NCI-H1930 (cell line): ENCODE measurements at regions not wholly inside any gene's neighbourhood (a gene's known extent, or its start where the extent isn't known, plus 50 kb on each side); places are given as distances from the start of the nearest gene placed in this dataset.
A peak's percentile ranks its signal among the peaks of the same experiment; 100 is the strongest.

ENCODE experiments used
- DNase-seq, 2 experiments: peaks; one replicate each; lab custom pipeline; 2025; lab: John Stamatoyannopoulos, UW

DNA sequence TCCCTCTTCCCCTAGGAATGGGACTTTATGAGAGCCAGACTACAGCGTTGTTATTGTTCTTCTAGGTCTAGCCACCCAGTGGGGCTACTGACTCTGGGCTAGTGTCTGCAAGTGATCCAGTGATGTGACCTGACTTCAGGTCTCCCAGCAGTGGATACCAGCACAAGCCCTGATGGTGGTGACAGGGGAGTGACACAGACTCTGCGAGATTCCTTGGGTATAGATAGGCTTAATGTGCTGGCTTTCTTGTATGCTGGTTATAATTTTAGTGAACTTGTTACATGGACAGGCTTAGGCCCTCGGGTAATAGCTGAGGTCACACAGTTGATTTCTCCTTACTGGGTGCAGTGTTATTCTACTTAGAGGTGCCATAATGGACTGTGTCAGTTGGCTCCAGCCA, 106.9 kb downstream of the TBC1D30 start:
- no peak for DNase-seq

DNA sequence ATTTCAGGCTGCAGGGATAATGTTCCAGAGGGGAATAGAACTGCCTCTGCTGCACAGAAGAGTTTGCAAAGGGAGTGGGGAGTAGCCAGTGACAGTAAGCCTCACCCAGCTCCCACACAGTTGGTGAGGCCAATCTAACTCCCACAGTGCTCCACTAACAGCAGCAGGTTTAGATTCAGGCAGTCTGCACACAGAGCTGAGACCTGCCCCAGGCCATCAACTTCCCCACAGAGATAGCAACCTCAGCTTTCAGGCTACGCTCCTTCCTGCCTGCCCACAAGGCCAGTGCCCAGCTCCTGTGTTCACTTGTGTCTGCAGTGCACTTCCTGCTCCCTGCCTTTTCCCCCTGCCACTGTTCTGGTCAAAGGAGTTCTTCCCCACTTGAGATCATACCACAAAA, 107.5 kb downstream of the TBC1D30 start:
- DNase-seq: no peak

DNA sequence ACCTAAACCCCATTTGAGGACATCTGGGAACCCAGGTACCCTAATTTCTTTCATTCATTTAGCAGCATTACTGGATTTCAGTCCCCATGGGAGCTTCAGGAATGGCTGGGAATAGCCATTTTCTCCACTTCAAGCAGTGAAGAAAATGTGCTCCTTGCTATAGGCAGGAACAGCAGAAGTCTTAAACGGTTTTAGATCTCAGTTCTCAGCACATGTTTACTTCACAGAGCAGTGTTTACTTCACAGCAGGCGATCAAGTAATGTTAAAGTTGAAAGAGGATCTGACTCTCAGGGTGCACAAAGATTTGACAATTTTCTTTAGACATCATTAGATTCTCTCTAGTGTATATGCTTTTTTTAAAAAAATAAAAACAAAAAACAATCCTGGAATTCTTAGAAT, 109.3 kb downstream of the TBC1D30 start:
- DNase-seq: no peak

DNA sequence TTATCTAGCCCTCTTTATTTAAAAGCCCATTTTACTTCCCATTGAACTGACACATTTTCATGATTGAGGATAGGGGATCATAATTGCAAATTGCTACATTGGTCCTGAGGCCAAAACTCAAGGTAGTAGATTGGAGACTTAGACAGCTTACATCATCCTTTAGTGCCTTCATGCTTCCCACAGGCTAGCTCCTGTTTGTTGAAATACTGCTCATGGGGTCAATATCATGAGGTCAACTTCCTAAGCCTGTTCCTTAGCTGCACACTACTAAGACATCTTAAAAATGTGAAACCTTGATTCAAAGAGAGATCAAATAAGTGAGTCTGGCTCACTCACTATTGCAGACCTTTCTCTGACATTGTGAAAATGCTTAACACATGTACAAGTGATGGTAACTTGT, 113.0 kb downstream of the TBC1D30 start:
- no peak for DNase-seq

DNA sequence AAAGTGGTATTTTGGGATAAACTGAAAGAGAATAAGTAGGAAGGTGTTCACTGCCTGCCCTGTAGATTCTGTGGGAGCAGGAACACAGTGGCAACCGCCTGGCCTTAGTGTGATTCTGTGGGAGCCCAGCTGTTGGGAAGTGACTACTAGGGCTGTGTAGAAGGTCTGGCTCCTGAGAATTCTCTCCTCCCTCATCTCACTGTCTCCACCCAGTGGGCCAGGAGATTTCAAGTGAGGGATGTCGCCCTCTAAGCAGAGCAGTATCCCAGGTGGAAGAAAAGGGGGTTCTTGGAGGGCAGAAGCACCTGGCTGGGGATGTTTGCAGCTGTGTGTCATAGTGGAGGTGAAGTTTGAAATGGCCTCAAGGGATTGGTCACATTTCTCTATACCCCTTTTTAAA, 113.7 kb downstream of the TBC1D30 start:
- DNase-seq: no peak

DNA sequence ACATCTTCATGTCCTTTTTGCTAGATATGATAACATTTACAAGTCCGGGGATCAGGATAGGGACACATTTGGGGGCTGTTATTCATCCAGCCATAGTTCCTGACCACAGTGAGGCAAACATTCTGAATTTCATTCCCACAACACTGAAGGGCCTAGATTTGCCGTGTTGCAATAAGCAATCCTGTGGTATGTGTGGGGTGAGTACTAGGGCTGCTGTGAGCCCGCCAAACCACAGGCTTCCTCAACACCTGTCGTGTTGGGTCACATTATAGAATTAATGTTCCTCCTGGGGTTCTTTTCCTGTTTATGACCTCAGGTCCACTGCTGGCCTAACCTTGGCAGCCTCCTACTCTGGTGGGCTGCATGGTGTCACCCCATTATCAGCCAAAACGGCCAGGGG, 119.2 kb downstream of the TBC1D30 start:
- DNase-seq: no peak

DNA sequence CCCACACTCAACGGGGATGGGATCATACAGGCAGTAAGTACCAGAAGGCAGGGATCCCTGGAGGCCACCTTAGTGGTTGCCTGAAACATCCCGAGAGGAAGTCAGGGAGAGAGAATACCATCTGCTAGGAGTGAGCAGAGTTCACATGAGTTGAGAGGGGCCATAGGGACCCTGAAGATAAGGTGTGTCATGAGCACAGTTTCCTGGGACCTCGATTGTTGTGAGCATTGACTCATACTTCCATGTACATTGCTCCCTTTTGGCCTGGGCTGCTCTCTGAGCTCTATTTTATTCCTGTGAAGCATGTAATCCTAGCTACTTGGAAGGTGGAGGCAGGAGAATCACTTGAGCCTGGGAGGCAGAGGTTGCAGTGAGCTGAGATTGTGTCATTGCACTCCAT, 120.5 kb downstream of the TBC1D30 start:
- DNase-seq: no peak

DNA sequence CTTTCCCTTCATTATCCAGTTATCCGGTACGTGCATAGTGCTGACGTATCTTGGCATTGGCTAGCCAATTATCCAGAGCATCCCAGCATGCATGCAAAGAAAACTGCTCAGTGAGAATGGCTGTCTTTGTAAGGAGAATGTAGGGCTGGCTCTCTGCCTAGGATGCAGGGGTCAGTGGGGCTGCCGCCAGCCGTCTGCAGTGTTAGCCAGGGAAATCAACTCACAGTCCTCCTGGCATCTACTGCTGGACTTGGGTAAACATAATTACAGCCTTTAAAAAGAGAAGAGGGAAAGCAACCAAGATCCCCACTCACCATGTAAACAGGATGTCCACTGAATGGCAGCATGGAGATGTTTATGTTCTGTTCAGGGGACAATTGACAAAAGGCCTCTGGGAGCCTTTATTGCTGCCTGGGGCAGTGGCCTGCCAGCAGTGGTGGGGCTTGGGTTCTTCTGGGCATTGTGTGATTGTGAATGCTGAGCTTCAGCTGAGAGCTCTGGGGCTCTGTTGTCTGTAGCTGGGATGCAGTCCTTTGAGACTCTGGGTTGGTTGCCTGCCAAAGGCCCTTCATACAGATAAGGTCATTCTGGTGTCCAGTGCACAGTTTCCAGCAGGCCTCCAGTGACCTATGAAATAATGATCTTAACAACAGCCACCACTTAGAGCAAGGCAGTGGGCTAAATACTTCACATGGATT, 121.8 kb downstream of the TBC1D30 start:
- peak; percentile 16 to 55 for DNase-seq

DNA sequence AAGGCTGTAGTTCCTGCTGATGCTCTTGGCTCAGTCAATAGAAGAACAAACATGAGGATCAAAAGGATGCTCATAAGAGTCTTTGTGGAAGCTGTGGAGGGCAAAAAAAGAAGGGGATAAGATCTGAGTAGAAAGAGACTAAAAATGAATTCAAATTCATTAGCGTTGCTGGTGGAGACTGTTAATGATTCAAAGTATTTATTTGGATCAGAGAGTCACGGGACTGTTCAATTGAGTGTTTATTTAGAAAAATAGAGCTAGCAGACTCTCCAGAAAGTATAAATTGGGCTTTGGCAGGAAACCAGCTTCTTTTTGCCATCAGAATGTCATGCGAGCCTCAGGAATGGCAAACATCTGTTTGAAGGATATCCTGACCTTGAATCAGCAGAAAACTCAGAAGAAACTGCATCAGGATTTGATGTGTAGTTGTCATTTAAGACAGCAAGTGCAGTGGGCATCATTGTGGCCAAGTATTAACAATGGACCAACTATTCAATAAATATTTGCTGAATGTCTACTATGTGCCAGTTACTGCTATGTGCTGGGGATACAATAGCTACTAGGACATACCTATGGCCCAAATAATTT, 126.4 kb downstream of the TBC1D30 start:
- DNase-seq: no peak

DNA sequence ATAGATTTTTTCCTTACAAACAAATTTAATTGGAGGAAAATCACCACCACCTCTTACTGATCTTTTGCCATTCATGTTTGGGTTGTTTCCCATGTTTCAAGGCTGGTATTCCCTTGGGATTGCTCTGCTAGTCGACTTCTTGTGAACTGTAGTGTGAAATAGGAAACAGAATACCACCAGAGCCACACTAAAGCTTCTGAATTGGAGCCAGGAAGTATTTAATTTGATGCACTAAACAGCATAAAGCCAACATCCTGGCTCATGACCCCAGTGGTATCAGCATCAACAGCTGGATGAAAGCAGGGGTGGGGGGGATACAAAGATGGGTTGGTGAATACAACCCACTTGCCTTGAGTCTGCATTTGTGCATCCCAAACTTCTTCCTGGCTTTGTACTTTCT, 127.5 kb downstream of the TBC1D30 start:
- no peak for DNase-seq

DNA sequence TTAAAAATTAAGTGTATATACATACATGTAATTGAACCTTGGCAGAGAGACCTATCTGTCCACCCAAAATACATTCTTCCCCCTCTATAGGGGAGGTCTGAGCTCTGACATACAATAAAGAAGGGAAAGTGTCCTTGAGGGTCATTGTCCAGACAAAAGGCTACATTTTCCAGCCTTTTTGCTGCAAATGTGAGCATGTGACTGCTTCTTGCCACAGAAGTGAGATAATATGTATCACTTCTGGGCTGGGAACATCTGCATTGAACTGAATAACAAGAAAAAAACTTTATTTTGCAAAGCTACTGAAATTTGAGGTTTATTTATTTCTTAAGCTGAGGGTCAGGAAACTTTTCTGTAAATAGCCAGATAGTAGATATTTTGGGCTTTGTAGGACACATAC, 131.3 kb downstream of the TBC1D30 start:
- no peak for DNase-seq

DNA sequence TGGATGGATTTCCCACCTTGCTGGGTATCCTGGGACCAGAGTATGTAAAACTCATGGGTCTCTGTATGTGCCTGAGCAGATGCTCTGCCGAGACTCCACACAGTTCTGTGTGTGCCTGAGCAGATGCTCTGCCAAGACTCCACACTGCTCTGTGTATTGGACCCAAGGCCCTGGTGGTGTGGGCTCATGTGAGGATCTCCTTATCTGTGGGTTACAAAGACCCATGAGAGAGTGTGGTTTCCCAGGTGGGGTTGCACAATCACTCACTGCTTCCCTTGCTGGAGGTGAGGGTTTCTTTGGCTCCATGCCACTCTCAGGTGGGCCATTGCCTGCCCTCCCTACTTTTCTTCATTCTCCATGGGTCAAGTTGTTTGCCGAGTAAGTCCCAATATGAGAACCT, 141.5 kb downstream of the TBC1D30 start:
- no peak for DNase-seq

DNA sequence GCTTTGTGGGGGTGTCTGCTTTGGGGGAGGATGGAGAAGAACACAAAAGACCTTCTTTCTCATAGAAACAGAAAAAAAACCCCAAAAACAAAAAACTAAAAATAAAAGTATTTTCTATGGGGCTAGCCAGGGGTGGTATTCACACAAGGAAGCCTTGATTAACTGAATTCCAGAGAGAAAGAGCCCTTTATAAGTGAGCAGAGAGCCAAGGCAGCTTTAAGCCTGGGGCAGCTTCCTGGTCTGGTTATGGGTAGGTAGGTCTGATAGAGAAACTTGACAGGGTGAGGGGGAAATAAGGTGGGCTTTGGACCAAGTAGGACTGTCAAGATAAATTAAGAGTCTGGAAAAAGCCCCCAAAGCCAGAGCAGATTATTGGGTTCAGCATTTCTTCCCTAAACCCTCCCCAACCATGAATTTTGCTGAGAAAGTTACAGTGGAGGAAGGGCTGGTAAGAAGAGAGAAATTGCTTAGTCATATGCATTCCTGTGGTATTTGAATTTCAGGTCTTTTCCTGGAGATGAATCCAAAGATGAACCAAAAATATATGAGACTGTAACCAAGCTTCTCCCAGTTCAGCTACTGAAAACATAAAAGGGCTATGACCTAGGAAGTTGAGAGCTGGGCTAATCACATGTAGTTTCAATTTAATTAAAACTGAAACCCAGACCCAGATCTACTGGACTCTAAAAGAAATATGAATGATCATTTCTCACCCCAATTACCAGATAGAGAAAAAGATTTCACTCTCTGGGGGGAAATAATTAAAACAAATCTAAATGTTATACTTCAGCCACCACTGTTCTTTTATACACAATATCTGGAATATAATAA, 144.8 kb downstream of the TBC1D30 start:
- no peak for DNase-seq

DNA sequence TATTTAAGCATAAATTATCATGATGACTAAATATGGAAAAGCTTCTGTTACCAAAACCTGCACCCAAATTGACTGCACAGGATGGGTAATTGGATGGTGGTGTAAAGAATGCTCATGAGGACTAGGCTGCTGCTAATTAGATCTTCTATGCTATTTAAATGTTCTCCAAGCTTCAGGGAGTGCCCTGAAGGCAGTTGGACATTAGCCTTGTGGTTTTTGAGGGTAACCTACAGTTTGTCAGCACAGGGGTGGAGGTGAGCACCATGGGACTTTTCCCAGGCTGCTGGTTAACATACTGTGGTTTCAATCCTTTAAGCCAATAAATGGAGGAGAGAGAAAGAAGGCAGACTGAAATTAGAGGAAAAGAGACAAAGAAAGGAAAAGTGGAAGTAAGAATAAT, 145.0 kb downstream of the WIF1 start:
- DNase-seq: no peak

DNA sequence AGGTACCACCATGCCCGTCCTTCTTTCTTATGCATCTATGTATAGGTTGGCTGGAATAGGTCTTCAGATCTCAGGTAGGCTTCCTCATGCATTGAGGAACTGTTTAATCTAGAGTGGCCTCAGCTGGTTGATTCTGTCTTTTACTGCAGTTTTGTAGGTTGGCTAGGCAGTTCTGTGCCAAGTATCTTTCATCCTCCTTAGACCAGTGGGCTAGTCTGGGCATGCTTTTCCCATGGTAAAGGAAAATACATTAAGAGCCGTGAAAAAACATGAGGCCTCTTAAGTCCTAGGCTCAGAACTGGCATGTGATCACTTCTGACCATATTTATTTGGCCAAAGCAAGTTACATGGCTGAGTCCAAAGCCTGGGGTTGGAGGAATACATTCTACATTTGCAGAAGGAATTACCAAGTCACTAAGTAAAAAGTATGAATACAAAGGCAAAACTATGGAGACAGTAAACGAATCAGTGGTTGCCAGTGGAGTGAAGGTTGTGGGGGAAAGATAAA, 137.3 kb downstream of the WIF1 start:
- DNase-seq: no peak

DNA sequence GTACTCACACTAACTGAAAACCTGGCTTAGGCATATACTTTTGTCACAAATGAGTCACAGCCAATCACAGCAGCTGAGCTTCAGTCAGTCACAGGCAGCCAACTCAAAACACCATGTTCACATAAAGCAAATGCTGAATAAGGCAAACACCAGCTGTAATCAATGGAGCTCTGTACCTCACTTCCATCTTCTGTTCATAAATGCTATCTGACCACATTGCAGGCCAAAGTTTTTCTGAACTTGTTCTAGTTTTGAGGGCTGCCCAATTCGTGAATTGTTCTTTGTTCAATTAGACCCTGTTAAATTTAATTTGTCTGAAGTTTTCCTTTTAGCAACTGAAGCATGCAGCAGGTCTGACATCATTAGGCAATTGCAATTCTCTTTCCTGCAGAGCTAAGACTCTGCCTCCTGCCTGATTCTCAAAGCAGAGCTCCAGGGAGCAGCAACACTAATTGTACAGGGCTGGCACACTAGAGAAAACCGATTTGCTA, 129.9 kb downstream of the WIF1 start:
- DNase-seq: no peak

DNA sequence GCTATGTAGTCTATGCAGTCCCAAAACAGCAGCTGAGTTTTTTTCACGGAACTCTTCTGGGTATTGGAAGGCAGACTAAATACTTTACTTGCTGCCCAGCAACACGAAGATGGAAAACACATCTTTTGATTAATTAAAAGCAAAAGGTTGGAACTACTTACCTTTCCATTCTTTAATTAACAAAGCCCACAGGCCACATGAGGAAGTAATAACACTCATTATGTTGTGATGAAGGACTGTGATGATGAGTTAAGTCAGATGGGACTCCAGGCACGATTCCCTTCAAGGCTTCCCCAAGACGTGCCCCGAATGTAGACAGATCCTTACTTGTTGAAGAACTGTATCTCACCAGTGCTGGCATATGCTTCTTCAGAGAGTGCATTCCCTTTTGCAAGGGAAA, 129.0 kb downstream of the WIF1 start:
- no peak for DNase-seq

DNA sequence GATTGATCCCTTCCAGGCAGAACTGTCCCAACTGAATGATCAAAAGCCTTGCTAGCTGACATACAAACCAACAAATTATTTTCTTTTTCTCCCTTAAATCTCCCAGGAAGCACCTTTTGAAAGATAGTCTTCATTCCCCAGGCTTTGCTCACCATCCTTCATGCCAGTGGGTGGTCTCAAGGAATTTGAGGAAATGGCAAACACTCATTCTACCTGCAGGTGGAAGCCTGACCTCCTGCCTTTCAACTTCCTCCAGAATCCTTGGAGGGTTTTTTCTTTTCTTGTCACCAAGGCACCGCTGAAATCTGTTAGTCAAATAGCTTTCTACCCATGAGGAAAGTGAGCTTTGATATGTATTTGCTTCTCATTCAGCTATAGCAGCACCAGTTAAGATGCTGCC, 128.5 kb downstream of the WIF1 start:
- DNase-seq: no peak

DNA sequence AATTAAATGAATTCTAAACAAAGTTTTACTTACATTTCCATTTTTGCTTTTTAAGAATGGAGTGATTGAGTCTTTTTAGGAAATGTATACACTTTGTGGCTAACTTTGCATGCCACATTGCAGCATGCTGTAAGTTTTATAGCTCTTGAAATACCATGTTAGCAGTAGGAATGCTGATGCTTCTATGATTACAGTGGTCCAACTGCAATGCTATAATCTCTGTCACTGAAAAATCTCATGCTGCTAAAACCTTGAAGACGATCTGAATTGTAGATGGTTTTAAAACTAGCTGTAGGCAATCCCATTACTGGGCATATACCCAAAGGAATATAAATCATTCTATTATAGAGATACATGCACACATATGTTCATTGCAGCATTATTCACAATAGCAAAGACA, 127.6 kb downstream of the WIF1 start:
- DNase-seq: no peak

DNA sequence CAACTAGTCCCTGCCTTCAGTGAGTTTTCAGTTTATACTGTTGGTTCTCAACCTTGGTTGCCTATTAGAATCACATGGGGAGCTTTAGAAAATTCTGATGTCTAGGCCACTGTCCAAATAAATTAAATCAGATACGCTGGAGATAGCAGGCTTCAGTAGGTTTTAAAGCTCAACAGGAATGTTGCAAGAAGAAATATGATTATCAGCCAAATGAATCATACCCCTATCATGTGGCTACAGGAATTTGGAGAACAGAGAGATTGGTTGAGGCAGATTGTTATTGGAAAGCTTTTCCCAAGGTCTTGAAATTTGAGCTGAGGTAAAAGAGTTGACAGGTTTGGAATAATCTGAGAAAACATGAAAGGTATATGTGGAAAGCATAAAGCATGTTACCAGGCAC, 125.3 kb downstream of the WIF1 start:
- no peak for DNase-seq

DNA sequence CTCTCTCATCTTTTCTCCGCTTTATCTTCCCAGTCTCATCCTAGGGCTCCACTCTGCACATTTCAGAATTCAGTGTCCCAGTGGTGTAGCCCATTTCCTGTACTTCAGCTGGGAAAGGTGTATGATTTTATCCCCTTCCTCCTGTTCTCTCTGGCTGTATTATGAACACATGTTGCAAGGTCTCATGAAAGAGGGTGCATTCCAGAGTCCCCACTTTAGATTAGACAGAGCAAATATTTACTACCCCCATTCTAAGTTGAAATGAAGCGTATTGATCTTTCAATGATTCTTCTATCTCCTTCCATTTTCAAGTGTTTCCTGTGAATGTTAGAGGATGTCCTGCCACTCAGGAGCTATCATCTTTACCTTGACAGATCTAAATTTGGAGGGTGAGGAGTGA, 123.2 kb downstream of the WIF1 start:
- no peak for DNase-seq

DNA sequence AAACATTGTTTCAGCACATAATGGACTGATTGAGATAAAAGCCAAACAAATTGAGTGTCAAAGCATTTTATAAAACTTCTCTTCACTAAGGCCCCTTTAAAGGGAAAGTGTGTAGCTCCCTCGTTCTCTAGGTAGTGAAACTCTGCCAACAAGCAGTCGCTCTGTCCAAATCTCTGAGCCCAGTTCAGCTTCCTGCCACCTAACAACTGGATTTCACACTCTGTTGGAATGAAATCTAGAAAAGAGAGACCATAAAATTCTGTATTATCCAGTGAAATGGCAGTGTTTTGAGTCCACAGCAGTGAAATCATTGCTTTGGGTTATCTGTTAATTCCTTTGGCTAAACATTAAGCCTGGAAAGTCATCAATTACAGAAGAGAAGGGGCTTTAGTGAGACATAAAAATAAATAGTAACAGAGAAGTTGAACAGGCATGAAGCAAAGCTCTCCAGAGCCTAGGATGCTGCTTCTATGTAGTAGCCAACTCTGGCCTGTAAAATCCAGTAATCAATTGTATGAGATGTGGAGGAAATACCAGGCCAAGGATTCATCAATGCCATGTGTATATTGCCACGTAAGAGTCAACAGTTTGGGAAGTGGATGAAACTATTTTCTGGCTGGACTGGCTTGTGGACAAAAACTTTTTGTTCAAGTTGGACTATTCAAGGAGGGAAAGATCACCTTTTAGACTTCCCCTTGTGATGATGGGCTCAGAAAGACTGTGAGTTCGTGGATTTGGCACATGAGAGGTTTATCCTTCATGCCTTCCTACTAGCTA, 122.5 kb downstream of the WIF1 start:
- DNase-seq: no peak

DNA sequence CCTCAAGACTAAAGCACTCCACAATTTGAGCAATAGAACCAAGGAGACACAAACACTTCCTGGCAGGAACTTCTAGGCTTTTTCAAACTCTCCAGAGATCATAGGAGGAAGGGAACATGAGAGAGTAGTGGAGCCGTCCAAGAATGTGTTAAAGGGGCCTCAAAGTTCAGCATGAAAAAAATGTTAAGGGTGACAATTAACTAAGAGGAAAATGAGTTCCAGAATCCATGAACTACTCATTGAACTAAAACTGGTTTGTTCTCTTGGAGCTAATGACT, 122.0 kb downstream of the WIF1 start:
- DNase-seq: no peak
